ENCODE measurements at regions not wholly inside any gene's neighbourhood (a gene's known extent, or its start where the extent isn't known, plus 50 kb on each side); places are given as distances from the start of the nearest gene placed in this dataset.

DNA sequence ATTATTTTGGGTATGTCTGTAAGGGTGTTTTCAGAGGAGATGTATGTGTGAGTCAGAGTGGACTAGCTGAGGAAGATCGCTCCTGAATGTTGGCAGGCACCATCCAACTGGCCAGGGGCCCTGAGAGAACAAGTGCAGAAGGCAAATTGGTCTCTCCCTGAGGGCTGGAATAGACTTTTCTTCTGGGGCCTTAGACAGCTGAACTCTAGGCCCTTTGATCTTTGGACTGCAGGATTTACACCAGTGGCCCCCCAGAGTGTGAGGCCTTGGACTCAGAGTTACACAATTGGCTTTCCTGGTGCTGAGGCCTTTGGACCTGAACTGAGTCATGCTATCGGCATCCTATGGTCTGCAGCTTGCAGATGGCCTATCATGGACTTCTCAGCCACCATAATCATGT lies 217.2 kb downstream of the REEP3 start:
- no peak for DNase-seq
- H3K9me3 Mint-ChIP-seq = no peaks in the 10 kb centered on the region
- H3K4me3 Mint-ChIP-seq = no peak overlapping the region
- H3K27ac Mint-ChIP-seq = no peak overlapping the region
- peaks cover 0 to 2% (median 1%) of the 10 kb centered on the region in 3 donors for H3K27me3 Mint-ChIP-seq (ENCODE audit: low read depth in 3 of 3)
- peaks cover 0 to 1% of the 10 kb centered on the region in 2 donors for H3K4me1 Mint-ChIP-seq
- H3K36me3 Mint-ChIP-seq = no peaks in the 10 kb centered on the region

DNA sequence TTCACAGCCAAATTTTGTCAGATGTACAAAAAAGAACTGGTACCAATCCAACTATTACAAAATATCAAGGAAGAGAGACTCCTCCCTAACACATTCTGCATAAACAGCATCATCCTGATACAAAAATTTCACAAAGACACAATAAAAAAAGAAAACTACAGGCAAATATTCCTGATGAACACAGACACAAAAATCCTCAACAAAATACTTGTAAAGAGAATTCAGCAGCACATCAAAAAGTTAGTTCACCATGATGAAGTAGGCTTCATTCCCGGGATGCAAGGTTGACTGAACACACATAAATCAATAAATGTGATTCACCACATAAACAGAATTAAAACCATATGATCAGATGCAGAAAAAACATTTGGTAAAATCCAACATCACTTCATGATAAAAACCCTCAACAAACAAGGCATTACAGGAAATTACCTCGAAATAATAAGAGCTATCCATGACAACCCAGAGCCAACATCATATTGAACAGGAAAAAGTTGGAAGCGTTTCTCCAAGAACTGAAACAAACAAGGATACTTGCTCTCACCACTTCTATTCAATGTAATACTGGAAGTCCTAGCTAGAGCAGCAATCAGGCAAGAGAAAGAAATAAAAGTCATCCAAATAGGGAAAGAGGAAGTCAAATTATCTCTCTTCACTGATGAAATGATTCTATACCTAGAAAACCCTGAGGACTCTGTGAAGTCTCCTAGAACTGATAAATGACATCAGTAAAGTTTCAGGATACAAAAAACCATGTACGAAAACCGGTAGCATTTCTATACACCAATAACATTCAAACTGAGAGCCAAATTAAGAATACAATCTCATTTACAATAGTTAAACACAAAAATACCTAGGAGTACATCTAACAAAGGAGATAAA lies 223.1 kb downstream of the REEP3 start:
- no peak for DNase-seq
- Mint-ChIP-seq H3K4me1 (no peaks in the 10 kb centered on the region), H3K27me3 (ENCODE audit: low read depth in 3 of 3) (peaks cover 0 to 15% (median 4%) of the 10 kb centered on the region in 3 donors), H3K9me3 (no peaks in the 10 kb centered on the region), H3K4me3 (no peak overlapping the region), H3K36me3 (no peaks in the 10 kb centered on the region), H3K27ac (no peak overlapping the region)

DNA sequence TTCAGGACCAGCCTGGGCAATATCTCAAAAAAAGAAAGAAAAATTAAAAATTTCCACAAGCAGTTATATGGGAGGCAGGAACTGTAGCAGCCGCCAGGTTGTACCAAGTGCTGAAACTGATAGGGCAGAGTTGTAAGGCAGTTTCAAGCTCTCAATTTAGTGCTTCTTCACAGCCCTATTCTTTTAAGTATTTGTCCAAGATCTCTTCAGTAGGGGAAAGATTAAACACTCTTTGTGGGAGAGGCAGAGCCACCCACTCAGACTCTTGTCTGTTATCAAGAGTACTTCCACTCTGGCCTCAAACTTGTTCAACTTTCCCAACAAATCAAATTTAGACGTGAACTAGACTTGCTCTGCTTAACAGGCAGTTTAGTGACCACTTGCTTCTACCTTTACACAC lies 228.7 kb downstream of the REEP3 start:
- H3K27me3 Mint-ChIP-seq (ENCODE audit: low read depth in 3 of 3) = peaks cover 0 to 14% (median 5%) of the 10 kb centered on the region in 3 donors

DNA sequence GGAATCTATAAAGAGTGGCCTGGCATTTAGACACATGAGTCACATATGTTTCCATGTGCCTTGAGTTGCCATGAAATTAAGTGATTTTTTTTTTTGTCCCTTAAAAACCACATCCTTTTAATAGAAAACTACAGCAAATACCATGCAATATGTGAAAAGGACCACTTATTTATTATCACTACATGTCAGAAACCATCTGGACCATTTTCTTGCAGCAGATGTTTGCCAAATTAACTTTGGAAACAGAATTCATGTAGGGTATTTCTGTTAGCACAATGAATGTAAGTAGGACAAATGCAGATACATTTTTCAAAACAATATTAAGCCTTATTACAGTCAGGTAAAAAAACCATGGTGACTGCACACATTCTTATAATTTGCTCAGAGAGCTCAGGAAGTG lies 230.6 kb downstream of the REEP3 start:
- H3K27me3 Mint-ChIP-seq (ENCODE audit: low read depth in 3 of 3) = peaks cover 0 to 9% (median 4%) of the 10 kb centered on the region in 3 donors
- H3K9me3 Mint-ChIP-seq = peaks cover 0 to 2% (median 0%) of the 10 kb centered on the region in 6 donors
- no peaks in the 10 kb centered on the region for H3K4me1 Mint-ChIP-seq
- no peak for DNase-seq
- H3K36me3 Mint-ChIP-seq = no peaks in the 10 kb centered on the region
- H3K27ac Mint-ChIP-seq = no peak overlapping the region
- no peak overlapping the region for H3K4me3 Mint-ChIP-seq

More for the DNA sequence above, 228.7 kb downstream of the REEP3 start:
- Mint-ChIP-seq H3K27ac (no peak overlapping the region), H3K4me3 (no peak overlapping the region), H3K9me3 (peaks cover 0 to 2% (median 0%) of the 10 kb centered on the region in 6 donors), H3K36me3 (no peaks in the 10 kb centered on the region), H3K4me1 (no peaks in the 10 kb centered on the region)
- DNase-seq = no peak

DNA sequence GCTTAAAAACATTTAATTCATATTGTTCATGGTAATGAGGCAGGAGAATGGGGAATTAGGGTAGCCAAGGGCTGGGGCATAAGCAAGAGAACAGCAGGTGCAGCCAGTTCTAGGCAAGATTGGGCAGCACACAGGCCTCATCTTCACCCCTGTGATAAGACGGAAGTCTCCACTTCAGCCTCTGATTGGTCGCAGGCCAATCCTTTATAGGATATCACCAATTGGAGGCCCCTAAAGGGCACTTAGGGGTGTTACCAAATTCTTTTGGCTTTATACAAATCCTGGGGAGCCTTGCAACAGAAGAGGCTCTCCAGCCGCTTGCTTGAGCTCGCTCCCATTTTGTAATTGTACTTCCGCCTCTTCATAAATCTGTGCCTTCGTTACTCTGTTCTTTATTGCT lies 231.1 kb downstream of the REEP3 start:
- Mint-ChIP-seq H3K36me3 (no peaks in the 10 kb centered on the region), H3K4me3 (no peak overlapping the region), H3K4me1 (no peaks in the 10 kb centered on the region), H3K27ac (no peak overlapping the region), H3K27me3 (ENCODE audit: low read depth in 3 of 3) (peaks cover 0 to 9% (median 3%) of the 10 kb centered on the region in 3 donors), H3K9me3 (peaks cover 0 to 2% (median 0%) of the 10 kb centered on the region in 6 donors)
- DNase-seq = no peak

DNA sequence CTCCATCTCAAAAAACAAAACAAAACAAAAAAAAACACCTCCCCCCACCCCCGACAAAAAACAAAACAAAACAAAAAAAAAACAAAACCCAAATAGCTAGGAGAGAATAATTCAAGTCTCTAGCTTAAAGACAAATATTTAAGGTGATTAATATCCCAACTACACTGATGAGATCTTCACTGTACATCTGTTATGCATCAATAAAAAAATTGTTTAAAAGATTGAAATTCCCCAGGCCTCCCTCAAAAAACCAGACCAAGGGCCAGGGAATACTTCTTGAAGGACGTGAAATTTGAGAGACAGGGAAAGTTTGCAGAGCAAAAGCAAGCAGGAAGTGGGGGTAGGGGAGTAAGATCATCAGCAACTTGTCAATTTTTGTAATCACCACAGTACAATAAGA lies 232.6 kb downstream of the REEP3 start:
- no peak overlapping the region for H3K27ac Mint-ChIP-seq
- DNase-seq = no peak
- H3K4me3 Mint-ChIP-seq = no peak overlapping the region
- peaks cover 3 to 11% (median 3%) of the 10 kb centered on the region in 3 donors for H3K27me3 Mint-ChIP-seq (ENCODE audit: low read depth in 3 of 3)
- peaks cover 0 to 2% (median 0%) of the 10 kb centered on the region in 6 donors for H3K9me3 Mint-ChIP-seq
- H3K4me1 Mint-ChIP-seq = no peaks in the 10 kb centered on the region
- no peaks in the 10 kb centered on the region for H3K36me3 Mint-ChIP-seq

DNA sequence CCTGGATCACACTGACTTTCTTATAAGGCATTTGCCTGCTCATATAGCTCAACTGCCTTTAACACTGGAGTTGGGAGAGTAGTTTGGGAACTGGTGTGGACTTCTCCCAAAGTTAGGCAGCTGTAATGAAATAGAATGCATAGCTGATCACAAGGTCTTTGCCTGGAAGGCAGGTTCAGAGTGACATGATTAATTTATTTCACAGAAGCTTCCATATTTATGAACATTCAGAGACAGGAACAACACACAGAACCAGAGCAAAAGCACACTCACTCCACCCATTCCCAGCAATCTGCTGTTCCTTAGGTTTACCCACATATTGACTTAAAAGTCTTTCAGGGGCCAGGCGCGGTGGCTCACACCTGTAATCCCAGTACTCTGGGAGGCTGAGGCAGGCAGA lies 234.2 kb downstream of the REEP3 start:
- peaks cover 0 to 2% (median 0%) of the 10 kb centered on the region in 6 donors for H3K9me3 Mint-ChIP-seq
- no peaks in the 10 kb centered on the region for H3K4me1 Mint-ChIP-seq
- H3K27me3 Mint-ChIP-seq (ENCODE audit: low read depth in 3 of 3) = peaks cover 0 to 11% (median 3%) of the 10 kb centered on the region in 3 donors
- H3K4me3 Mint-ChIP-seq = no peak overlapping the region
- no peak for DNase-seq
- no peak overlapping the region for H3K27ac Mint-ChIP-seq
- H3K36me3 Mint-ChIP-seq = no peaks in the 10 kb centered on the region

DNA sequence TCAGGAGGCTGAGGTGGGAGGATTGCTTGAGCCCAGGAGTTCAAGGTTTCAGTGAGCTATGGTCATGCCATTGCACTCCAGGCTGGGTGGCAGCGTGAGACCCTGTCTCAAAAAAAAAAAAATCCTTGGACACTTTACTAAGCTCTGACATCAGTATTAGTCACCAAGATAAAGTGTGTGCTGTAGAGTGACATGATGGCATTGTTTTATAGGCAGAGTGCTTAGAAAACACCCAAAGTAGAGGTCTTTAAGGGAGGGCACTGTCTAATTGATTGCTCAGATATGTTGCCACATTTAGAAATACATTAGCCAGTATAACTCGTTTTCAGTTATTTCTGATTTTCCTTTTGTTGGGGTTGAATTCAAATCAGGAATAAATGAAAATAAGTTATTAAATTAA lies 235.9 kb downstream of the REEP3 start:
- H3K36me3 Mint-ChIP-seq = no peaks in the 10 kb centered on the region
- DNase-seq = no peak
- no peaks in the 10 kb centered on the region for H3K4me1 Mint-ChIP-seq
- peaks cover 0 to 2% (median 0%) of the 10 kb centered on the region in 6 donors for H3K9me3 Mint-ChIP-seq
- H3K27ac Mint-ChIP-seq = no peak overlapping the region
- H3K27me3 Mint-ChIP-seq (ENCODE audit: low read depth in 3 of 3) = peaks cover 0 to 12% (median 5%) of the 10 kb centered on the region in 3 donors
- H3K4me3 Mint-ChIP-seq = no peak overlapping the region

DNA sequence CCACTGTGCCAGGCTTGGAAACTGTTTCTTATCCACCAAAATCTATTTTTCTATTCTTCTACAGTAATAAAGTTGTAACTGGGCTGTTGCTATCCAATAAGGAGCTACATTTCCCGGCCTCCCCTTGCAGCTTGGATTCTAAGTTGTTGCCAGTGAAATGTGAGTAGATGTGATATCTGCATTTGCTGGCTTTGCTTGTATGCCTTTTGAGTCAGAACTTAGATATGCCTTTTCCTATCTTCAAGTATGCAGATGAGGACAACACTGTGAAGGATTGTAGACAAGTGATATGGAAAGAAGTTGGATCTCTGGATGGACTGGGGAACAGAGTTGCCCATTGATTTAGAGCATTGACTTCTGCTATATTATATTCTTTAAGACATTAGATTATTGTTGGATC lies 236.9 kb downstream of the REEP3 start:
- Mint-ChIP-seq H3K27ac (no peak overlapping the region), H3K4me1 (no peaks in the 10 kb centered on the region), H3K9me3 (no peaks in the 10 kb centered on the region), H3K36me3 (no peaks in the 10 kb centered on the region), H3K27me3 (ENCODE audit: low read depth in 3 of 3) (peaks cover 0 to 12% (median 5%) of the 10 kb centered on the region in 3 donors), H3K4me3 (no peak overlapping the region)
- no peak for DNase-seq

DNA sequence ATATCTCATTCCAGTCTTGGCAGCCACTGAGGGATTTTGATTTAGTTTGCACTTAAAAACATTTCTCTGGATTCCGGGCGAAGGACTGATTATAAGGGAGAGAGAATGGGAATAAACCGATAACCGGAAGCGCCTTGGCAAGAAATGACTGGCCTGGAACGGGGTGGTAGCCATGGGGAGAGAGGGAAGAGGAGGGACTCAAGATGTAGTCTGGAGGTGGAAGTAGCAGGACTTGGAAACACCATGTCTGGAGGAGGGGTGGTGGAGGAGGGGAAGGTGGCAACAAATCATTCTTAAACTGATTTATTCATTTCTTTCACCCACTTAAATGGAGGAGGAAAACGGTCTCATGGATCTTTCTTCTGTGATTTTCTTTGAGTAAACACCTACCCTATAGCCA lies 238.1 kb downstream of the REEP3 start:
- DNase-seq = no peak
- H3K27me3 Mint-ChIP-seq (ENCODE audit: low read depth in 3 of 3) = peaks cover 7 to 12% (median 9%) of the 10 kb centered on the region in 3 donors
- no peaks in the 10 kb centered on the region for H3K4me1 Mint-ChIP-seq
- H3K36me3 Mint-ChIP-seq = no peaks in the 10 kb centered on the region
- no peak overlapping the region for H3K4me3 Mint-ChIP-seq
- H3K9me3 Mint-ChIP-seq = no peaks in the 10 kb centered on the region
- H3K27ac Mint-ChIP-seq = no peak overlapping the region

DNA sequence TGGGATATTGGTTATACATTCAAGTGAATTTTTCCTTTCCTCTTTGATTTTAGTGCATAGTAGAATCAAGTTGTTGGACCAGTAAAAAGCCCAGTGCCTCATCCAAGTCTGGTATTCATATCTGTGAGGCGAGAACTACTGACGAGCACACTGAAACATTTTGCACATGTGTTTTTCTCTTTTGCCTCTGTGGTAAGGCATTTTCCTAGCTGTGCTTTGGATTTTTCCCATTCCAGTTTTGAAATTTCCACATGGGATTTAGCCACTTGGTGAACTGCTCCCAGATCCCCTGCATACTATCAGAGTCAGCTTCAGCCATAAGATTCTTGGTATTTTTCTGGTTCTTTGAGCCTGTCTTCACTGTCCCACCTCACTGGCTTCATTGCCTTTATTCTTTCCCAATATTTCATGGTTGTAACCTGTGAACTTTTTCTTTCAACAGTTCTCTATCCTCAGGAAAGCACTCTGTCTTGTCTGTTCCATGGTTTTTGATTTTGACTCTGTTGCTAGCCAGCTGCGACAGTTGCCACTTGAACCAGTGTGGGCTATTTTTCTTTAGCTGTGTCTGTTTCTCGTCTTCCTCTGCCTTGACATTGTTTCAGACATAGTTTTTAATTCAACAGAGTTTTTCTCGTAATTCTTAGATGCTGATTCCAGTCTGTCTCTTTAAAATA lies 239.0 kb downstream of the REEP3 start:
- Mint-ChIP-seq H3K36me3 (no peaks in the 10 kb centered on the region), H3K4me1 (no peaks in the 10 kb centered on the region), H3K4me3 (no peak overlapping the region), H3K9me3 (no peaks in the 10 kb centered on the region), H3K27me3 (ENCODE audit: low read depth in 3 of 3) (peaks cover 9 to 12% (median 10%) of the 10 kb centered on the region in 3 donors), H3K27ac (no peak overlapping the region)
- no peak for DNase-seq

DNA sequence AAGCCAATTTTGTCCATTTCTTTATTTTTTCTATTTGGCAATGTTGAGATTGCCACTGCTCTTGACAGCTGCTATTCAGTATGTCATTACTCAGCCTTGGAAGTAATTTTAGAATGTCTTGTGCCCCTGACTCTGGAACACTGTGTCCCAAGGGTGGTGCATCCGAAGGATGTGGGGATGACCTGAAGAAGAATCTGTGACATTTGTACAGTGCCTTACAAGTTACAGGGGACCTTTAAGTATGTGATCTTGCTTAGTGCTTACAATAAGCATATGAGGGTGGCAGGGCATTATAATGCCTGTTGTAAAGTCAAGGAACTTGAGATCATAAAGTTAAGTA lies 239.5 kb downstream of the REEP3 start:
- no peak for DNase-seq
- Mint-ChIP-seq H3K36me3 (no peaks in the 10 kb centered on the region), H3K27me3 (ENCODE audit: low read depth in 3 of 3) (peaks cover 8 to 10% (median 9%) of the 10 kb centered on the region in 3 donors), H3K4me1 (no peaks in the 10 kb centered on the region), H3K4me3 (no peak overlapping the region), H3K9me3 (no peaks in the 10 kb centered on the region), H3K27ac (no peak overlapping the region)

DNA sequence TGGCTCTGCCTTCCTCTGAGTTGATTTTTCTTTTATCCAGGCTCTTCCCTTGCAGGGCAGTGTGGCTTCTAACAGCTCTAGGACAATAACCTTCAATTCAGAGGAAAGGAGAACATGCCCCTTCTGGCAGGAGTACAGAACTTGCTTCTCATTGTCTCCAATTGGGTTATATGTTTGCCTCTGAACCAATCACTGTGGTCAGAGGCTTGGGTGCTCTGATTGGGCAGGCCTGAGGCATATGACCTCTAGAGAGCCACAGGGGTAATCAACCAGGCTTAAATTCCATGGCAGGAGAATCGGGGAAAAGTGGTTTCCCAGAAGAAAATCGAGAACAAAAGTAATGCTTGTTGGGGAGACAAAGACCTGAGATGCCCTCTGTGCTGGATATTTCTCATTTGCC lies 240.0 kb downstream of the REEP3 start:
- Mint-ChIP-seq H3K4me1 (no peaks in the 10 kb centered on the region), H3K27ac (no peak overlapping the region), H3K27me3 (ENCODE audit: low read depth in 3 of 3) (peaks cover 8 to 10% (median 9%) of the 10 kb centered on the region in 3 donors), H3K36me3 (no peaks in the 10 kb centered on the region), H3K4me3 (no peak overlapping the region), H3K9me3 (no peaks in the 10 kb centered on the region)
- DNase-seq = no peak

DNA sequence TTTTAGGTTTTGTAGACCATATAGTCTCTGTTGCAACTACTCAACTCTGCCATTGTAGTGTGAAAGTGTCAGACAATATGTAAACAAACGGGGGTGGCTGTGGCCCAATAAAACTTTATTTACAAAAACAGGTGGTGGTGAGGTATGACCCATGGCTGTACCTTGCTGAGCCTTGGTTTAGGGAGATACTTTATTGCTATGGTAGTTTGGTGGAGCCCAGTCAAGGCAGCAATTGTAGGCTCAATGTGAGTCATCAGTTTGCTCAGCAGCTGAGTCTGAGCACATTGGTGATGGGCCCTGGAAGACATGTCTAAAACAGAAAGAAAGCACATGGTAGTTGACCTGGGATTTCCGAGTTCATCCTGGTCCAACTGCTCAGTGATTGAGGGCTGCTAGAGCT lies 242.5 kb downstream of the REEP3 start:
- Mint-ChIP-seq H3K4me3 (no peak overlapping the region), H3K4me1 (no peaks in the 10 kb centered on the region), H3K27me3 (ENCODE audit: low read depth in 3 of 3) (peaks cover 4 to 9% (median 9%) of the 10 kb centered on the region in 3 donors), H3K27ac (no peak overlapping the region), H3K9me3 (no peaks in the 10 kb centered on the region), H3K36me3 (no peaks in the 10 kb centered on the region)
- no peak for DNase-seq

Data from immature natural killer cell (primary cell).